GM12891 (cell line): ENCODE measurements at regions not wholly inside any gene's neighbourhood (a gene's known extent, or its start where the extent isn't known, plus 50 kb on each side); places are given as distances from the start of the nearest gene placed in this dataset.

ENCODE experiments used
- POLR2A ChIP-seq: IDR thresholded peaks from 2 replicates; pipeline ENCODE4 v1.6.1; 2011; ENCODE audit warnings: low read depth, low read length, control low read depth
- POLR2AphosphoS5 ChIP-seq: IDR thresholded peaks from 2 replicates; pipeline ENCODE4 v1.6.1; 2011; ENCODE audit warnings: low read depth, low read length, control low read depth
- POU2F2 ChIP-seq: IDR thresholded peaks from 2 replicates; pipeline ENCODE4 v1.6.1; 2011; ENCODE audit warnings: low read depth, mild to moderate bottlenecking, control low read depth, low read length, moderate library complexity
- TAF1 ChIP-seq: IDR thresholded peaks from 2 replicates; pipeline ENCODE4 v1.6.1; 2011; ENCODE audit warnings: low read depth, low read length, control low read depth

- TF ChIP-seq POLR2AphosphoS5 (no peak), POLR2A (no peak), TAF1 (no peak), POU2F2 (no peak)
These were observed 204.4 kb upstream of the TWIST2 start for GRCh38 chr2:238643400-238643907.
